HFF-Myc (cell line): ENCODE measurements at regions not wholly inside any gene's neighbourhood (a gene's known extent, or its start where the extent isn't known, plus 50 kb on each side); places are given as distances from the start of the nearest gene placed in this dataset.
"Not testable (repeated sequence)": the region's sequence is repeated elsewhere in the genome, so short reads cannot be mapped to it uniquely, and the experiment has no call there.

Experiments used
- DNase-seq: peaks from one replicate; pipeline ENCODE4 v3.0.0-alpha.2; 2011; ENCODE audit warnings: low read depth; ENCODE audit errors: extremely low read depth
- H3K4me3 ChIP-seq: replicated peaks from 2 replicates; pipeline ENCODE4 v1.5.1; 2011; ENCODE audit warnings: low read depth, mild to moderate bottlenecking, control low read depth, low read length
- CTCF ChIP-seq: IDR thresholded peaks from 2 replicates; pipeline ENCODE4 v1.5.1; 2012; ENCODE audit warnings: mild to moderate bottlenecking, low read depth, low read length, control low read depth; ENCODE audit errors: missing control alignments

- DNase-seq, result peak; percentile 3
- no peak for TF ChIP-seq CTCF
- H3K4me3 ChIP-seq, result no peak overlapping the region
These were observed 544.0 kb upstream of the AMOT start for GRCh38 chrX:113384628-113385027.

- DNase-seq, H3K4me3 ChIP-seq: not testable (repeated sequence)
These were observed 532.8 kb upstream of the AMOT start for GRCh38 chrX:113373421-113373820.

- TF ChIP-seq CTCF, result no peak
- DNase-seq, result no peak
- no peak overlapping the region for H3K4me3 ChIP-seq
These were observed 529.4 kb upstream of the AMOT start for GRCh38 chrX:113370006-113370405.

- no peak for DNase-seq
- no peak overlapping the region for H3K4me3 ChIP-seq
- TF ChIP-seq CTCF, result no peak
These were observed 528.4 kb upstream of the AMOT start for GRCh38 chrX:113369056-113369455.

- no peak for DNase-seq
- no peak overlapping the region for H3K4me3 ChIP-seq
- TF ChIP-seq CTCF, result no peak
These were observed 512.5 kb upstream of the AMOT start for GRCh38 chrX:113353134-113353533.

GRCh38 chrX:113330416-113330815 lies 489.8 kb upstream of the AMOT start:
- no peak for DNase-seq
- no peak for TF ChIP-seq CTCF
- H3K4me3 ChIP-seq, result no peak overlapping the region

- no peak overlapping the region for H3K4me3 ChIP-seq
- no peak for TF ChIP-seq CTCF
- DNase-seq, result no peak
These were observed 475.3 kb upstream of the AMOT start for GRCh38 chrX:113315927-113316326.
